Bronchial epithelial cell (primary cell): ENCODE measurements at regions not wholly inside any gene's neighbourhood (a gene's known extent, or its start where the extent isn't known, plus 50 kb on each side); places are given as distances from the start of the nearest gene placed in this dataset.

Source experiments
- DNase-seq: peaks from one replicate; pipeline ENCODE4 v3.0.0-alpha.2; 2010; ENCODE audit warnings: low read depth
- FAIRE-seq: peaks from 2 replicates; lab custom pipeline; 2011; peaks lifted over from hg19 to GRCh38; lab: Jason Lieb, UNC
- H3K27me3 ChIP-seq: 2 replicates; pipeline ENCODE4 v1.5.1; 2011; ENCODE audit warnings: low read length; ENCODE audit not compliant: control insufficient read depth, insufficient read depth
- H3K36me3 ChIP-seq: 2 replicates; pipeline ENCODE4 v1.5.1; 2011; ENCODE audit warnings: low read length; ENCODE audit not compliant: control insufficient read depth, insufficient read depth
- H3K4me3 ChIP-seq: 2 replicates; pipeline ENCODE4 v1.5.1; 2011; ENCODE audit warnings: mild to moderate bottlenecking, low read depth, low read length, control low read depth
- CTCF ChIP-seq: IDR thresholded peaks from 2 replicates; pipeline ENCODE4 v1.5.1; 2011; ENCODE audit warnings: mild to moderate bottlenecking, moderate library complexity, low read length, control low read depth, inconsistent platforms; ENCODE audit not compliant: insufficient read depth, severe bottlenecking

- Histone ChIP-seq H3K4me3 (no peak overlapping the region), H3K36me3 (no peaks in the 10 kb centered on the region), H3K27me3 (no peaks in the 10 kb centered on the region)
- DNase-seq, result no peak
- FAIRE-seq, result no peak
- TF ChIP-seq CTCF, result no peak
Measured at GRCh38 chr11:33539751-33540150, 160.9 kb downstream of the C11orf91 start.

GRCh38 chr11:33538726-33539125 lies 161.9 kb downstream of the C11orf91 start:
- Histone ChIP-seq H3K27me3 (no peaks in the 10 kb centered on the region), H3K4me3 (no peak overlapping the region), H3K36me3 (no peaks in the 10 kb centered on the region)
- no peak for FAIRE-seq
- DNase-seq, result no peak
- TF ChIP-seq CTCF, result no peak

- Histone ChIP-seq H3K27me3 (no peaks in the 10 kb centered on the region), H3K4me3 (no peak overlapping the region), H3K36me3 (no peaks in the 10 kb centered on the region)
- DNase-seq (no peak), FAIRE-seq (no peak)
- TF ChIP-seq CTCF, result no peak
Measured at GRCh38 chr11:33536178-33536577, 164.4 kb downstream of the C11orf91 start.

- H3K36me3 ChIP-seq, result no peaks in the 10 kb centered on the region
- DNase-seq (peak; percentile 75), FAIRE-seq (no peak)
- H3K4me3 ChIP-seq, result no peak overlapping the region
- no peaks in the 10 kb centered on the region for H3K27me3 ChIP-seq
- no peak for TF ChIP-seq CTCF
Measured at GRCh38 chr11:33534575-33534974, 166.1 kb downstream of the C11orf91 start.

GRCh38 chr11:33533386-33534052 lies 167.1 kb downstream of the C11orf91 start:
- Histone ChIP-seq H3K27me3 (no peaks in the 10 kb centered on the region), H3K4me3 (no peak overlapping the region), H3K36me3 (no peaks in the 10 kb centered on the region)
- no peak for TF ChIP-seq CTCF
- no peak for FAIRE-seq
- DNase-seq, result peak; percentile 28
